Large intestine (tissue), 3 donors: ENCODE measurements at regions not wholly inside any gene's neighbourhood (a gene's known extent, or its start where the extent isn't known, plus 50 kb on each side); places are given as distances from the start of the nearest gene placed in this dataset.

ENCODE experiments used
- DNase-seq, 2 donors: peaks; one replicate each; pipeline versions ENCODE4 v3.0.0 to v3.0.0-alpha.2; 2013
- H3K27ac ChIP-seq: one replicate; pipeline ENCODE4 v1.5.1; 2013; ENCODE audit warnings: low read length
- H3K27me3 ChIP-seq: 2 replicates; pipeline ENCODE4 v1.6.1; 2013; ENCODE audit warnings: low read length; ENCODE audit not compliant: control insufficient read depth, insufficient read depth
- H3K36me3 ChIP-seq: 2 replicates; pipeline ENCODE4 v1.6.1; 2013; ENCODE audit warnings: low read length; ENCODE audit not compliant: control insufficient read depth, insufficient read depth
- H3K4me1 ChIP-seq: one replicate; pipeline ENCODE4 v1.6.1; 2013; ENCODE audit warnings: low read length; ENCODE audit not compliant: control insufficient read depth, insufficient read depth
- H3K4me3 ChIP-seq: one replicate; pipeline ENCODE4 v1.5.1; 2013; ENCODE audit warnings: low read length
- H3K9me3 ChIP-seq: one replicate; pipeline ENCODE4 v1.6.1; 2013; ENCODE audit warnings: mild to moderate bottlenecking, low read depth, low read length, moderate library complexity; ENCODE audit not compliant: control insufficient read depth
- WGBS: methylation state at CpG from one replicate; pipeline ENCODE4 v1.1.5; 2013; ENCODE audit warnings: low lambda C conversion rate; ENCODE audit not compliant: insufficient coverage; 5-methylcytosine and 5-hydroxymethylcytosine counted together

DNA sequence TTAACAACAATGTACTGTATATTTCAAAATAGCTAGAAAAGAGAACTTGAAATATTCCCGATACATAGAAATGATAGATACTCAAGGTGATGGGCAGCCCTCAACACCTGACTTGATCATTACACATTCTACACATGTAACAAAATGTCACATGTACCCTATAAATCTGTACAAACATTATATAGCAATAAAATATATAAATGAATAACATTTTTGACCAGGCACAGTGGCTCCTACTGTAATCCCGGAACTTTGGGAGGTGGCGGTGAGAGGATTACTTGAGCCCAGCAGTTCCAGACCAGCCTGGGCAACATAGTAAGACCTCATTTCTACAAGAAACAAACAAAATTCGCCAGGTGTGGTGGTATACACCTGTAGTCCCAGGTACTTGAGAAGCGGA, 659.5 kb upstream of the NRP1 start:
- DNase-seq: no peak
- Histone ChIP-seq H3K9me3 (no peaks in the 10 kb centered on the region), H3K27me3 (no peaks in the 10 kb centered on the region), H3K4me3 (no peak overlapping the region), H3K27ac (no peak overlapping the region), H3K36me3 (no peaks in the 10 kb centered on the region), H3K4me1 (no peaks in the 10 kb centered on the region)
- 100% methylated on average over 2 of the region's 5 CpGs for WGBS

DNA sequence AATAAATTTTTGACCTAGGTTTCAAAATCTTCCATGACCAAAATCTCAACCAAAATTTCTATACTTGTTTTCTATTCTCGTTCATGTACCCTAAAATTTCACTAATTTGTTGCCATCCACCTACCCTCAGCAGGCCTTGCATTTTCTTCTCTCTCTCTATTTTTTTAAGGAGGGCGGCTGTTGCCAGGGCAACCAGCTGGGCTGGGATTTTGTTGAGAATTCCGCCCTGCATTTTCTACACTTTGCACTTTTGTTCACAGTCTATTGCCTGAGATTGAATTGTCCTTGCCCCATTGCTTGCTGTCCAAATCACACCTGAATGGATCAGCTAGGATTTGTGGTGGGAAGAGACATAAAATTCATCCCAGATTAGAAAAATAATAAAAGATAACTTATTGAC, 657.5 kb upstream of the NRP1 start:
- no peaks in the 10 kb centered on the region for H3K36me3 ChIP-seq
- H3K27me3 ChIP-seq: no peaks in the 10 kb centered on the region
- WGBS: 63% methylated on average over 3 of the region's 3 CpGs
- H3K4me1 ChIP-seq: no peaks in the 10 kb centered on the region
- no peaks in the 10 kb centered on the region for H3K9me3 ChIP-seq
- no peak for DNase-seq
- no peak overlapping the region for H3K4me3 ChIP-seq
- H3K27ac ChIP-seq: no peak overlapping the region

DNA sequence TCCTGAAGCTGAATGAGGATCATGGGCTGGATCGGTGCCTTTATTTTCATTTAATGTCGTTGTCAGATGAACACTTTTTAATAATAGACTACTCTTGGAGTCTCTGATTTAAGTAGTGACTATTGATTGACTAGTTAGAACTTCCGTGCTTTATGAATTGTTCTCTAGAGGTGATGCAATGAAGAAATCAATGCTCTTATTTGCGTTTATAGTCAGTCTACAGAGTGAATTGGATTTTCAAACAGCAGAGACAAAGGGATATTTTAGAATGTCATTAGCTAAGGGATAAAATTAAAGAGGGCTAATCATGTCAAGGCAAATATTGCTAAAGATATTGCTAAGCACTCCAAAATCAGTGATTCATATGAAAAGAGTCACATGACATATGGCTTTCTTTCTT, 652.0 kb upstream of the NRP1 start:
- Histone ChIP-seq H3K27me3 (no peaks in the 10 kb centered on the region), H3K36me3 (no peaks in the 10 kb centered on the region), H3K4me1 (no peaks in the 10 kb centered on the region), H3K27ac (no peak overlapping the region), H3K9me3 (no peaks in the 10 kb centered on the region), H3K4me3 (no peak overlapping the region)
- 73% methylated on average over 2 of the region's 4 CpGs for WGBS
- no peak for DNase-seq

DNA sequence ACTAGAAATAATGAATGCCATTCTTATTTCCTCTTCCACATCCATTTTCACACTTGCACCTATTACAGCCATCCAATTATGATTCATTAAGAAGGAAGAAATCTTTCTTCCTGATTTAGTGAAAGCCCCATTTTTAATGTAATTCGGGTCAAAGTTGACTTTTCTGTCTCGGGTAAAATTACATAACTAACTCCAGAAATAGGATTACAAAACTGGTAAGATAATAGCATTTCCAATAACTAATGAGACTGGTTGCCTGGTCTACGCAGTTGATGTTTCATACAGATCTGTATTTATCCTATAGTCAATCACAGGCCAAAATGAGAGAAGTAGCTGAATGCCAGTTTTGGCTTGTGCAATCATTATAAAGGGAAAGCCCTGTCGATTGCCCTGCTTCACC, 651.5 kb upstream of the NRP1 start:
- Histone ChIP-seq H3K4me3 (no peak overlapping the region), H3K4me1 (no peaks in the 10 kb centered on the region), H3K9me3 (no peaks in the 10 kb centered on the region), H3K36me3 (no peaks in the 10 kb centered on the region), H3K27me3 (no peaks in the 10 kb centered on the region), H3K27ac (no peak overlapping the region)
- 100% methylated on average over 1 of the region's 4 CpGs for WGBS
- DNase-seq: no peak

DNA sequence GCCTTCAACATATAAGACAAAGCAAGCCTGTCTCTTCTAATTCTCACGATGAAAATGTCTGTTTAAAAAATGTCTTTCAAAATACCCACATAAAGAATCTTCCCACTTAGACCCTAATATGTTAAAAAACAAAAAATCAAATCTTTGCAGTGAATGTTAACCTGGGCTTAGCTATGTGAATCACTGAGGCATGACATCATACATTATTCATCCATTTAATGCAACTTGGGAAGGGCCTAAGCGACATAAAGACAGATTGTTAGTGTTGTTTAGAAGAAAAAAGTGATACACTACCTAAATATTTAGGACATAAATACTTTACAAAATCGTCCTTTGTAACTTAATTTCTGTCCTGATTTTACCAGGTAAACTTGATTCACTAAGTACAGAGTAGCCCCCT, 648.5 kb upstream of the NRP1 start:
- no peak overlapping the region for H3K27ac ChIP-seq

DNA sequence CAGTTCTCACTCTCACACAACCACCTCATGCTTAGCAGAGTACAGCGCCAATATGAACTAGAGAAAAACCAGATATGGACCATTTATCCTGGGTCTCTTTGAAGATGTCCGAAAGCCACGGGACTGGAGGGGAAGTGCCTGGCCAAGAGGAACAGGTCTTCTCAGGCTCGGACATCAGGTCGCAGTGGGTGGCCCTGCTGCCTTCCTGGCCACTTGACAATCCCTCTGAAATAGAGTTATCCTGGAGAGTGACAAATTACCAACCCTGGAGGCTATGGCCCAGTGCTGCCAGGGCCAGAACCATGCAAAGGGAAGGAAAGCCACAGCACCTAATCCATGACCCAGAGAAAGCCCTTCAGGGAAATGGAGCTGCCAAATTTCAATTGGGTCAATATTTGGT, 646.8 kb upstream of the NRP1 start:
- WGBS: no CpG with 5 or more reads among the region's 5 CpGs

More for the DNA sequence above, 648.5 kb upstream of the NRP1 start:
- no peaks in the 10 kb centered on the region for H3K36me3 ChIP-seq
- no peaks in the 10 kb centered on the region for H3K9me3 ChIP-seq
- peaks cover 3% of the 10 kb centered on the region for H3K27me3 ChIP-seq
- no peak for DNase-seq
- H3K4me1 ChIP-seq: no peaks in the 10 kb centered on the region
- 90% methylated on average over 2 of the region's 3 CpGs for WGBS
- H3K4me3 ChIP-seq: no peak overlapping the region

DNA sequence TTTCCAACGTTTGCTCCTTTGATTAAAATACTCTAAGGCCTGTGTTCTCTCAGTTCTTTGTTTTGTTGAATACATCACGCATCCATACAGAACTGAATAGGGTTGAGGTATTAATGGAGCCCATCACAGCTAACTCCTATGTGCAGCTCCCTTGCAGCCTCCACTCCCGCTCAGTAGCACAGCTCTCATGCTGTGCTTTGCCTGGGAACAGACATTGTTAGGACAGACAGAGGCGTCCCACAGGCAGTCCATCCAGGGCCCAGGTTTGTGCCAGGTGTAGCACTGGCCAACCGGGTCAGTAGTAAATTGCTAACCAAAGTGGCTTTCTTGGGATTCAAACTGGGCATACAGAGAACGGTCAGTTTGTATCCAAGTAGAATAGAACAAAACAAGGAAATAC, 644.7 kb upstream of the NRP1 start:
- DNase-seq: no peak
- Histone ChIP-seq H3K27me3 (peaks cover 3% of the 10 kb centered on the region), H3K36me3 (no peaks in the 10 kb centered on the region), H3K27ac (no peak overlapping the region), H3K4me3 (no peak overlapping the region), H3K4me1 (no peaks in the 10 kb centered on the region), H3K9me3 (no peaks in the 10 kb centered on the region)
- WGBS: 67% methylated on average over 1 of the region's 6 CpGs

More for the DNA sequence above, 646.8 kb upstream of the NRP1 start:
- no peak overlapping the region for H3K27ac ChIP-seq
- H3K36me3 ChIP-seq: no peaks in the 10 kb centered on the region
- H3K4me1 ChIP-seq: no peaks in the 10 kb centered on the region
- H3K27me3 ChIP-seq: peaks cover 3% of the 10 kb centered on the region
- DNase-seq: no peak
- H3K4me3 ChIP-seq: no peak overlapping the region
- no peaks in the 10 kb centered on the region for H3K9me3 ChIP-seq

DNA sequence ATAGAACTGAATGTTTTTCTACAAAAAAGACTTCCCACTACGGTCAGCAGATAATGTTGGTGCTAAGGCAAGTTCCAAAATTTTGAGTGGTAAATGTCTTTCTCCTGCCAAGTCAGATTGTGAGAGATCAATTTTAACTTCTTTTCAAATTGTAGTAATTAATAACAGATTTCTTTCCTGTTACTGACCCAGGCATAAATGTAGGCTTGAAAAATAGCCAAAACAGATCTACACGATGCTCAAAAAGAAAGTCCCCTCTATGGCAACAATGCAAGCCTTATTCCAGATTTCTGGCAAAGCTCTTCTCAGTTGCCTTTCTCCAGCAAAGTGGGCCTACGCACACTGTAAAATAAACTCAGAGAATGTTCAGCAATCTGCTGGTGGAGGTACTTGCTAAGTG, 641.0 kb upstream of the NRP1 start:
- 93% methylated on average over 3 of the region's 3 CpGs for whole genome bisulfite sequencing
- Histone ChIP-seq H3K27ac (no peak overlapping the region), H3K27me3 (peaks cover 3% of the 10 kb centered on the region), H3K4me1 (no peaks in the 10 kb centered on the region), H3K4me3 (no peak overlapping the region), H3K36me3 (no peaks in the 10 kb centered on the region), H3K9me3 (no peaks in the 10 kb centered on the region)
- no peak for DNase-seq

DNA sequence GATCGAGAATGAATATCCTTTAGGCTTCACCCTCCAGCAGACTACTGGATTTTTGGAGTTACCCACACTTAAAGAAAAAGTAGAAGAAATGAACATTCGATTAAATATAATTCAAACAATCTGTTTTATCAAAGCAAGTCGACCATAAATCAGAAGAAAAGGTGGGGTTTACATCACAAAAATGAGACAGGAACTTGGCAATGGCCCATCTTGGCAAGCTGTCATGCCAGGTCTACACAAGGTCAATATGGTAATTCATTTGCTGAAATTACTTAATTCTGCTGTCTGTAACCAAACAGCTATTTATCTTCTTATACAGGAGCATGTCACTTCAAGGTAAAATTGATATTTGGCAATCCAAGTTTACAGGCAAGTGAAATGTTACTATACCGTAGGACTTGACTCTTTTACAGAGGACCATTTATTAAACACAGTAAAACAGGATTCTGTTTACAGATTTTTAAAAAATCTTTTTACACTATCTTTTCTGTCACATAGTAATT, 640.6 kb upstream of the NRP1 start:
- Histone ChIP-seq H3K4me1 (no peaks in the 10 kb centered on the region), H3K27ac (no peak overlapping the region), H3K9me3 (no peaks in the 10 kb centered on the region), H3K27me3 (peaks cover 3% of the 10 kb centered on the region), H3K36me3 (no peaks in the 10 kb centered on the region), H3K4me3 (no peak overlapping the region)
- no peak for DNase-seq
- WGBS: 75% methylated on average over 2 of the region's 4 CpGs

DNA sequence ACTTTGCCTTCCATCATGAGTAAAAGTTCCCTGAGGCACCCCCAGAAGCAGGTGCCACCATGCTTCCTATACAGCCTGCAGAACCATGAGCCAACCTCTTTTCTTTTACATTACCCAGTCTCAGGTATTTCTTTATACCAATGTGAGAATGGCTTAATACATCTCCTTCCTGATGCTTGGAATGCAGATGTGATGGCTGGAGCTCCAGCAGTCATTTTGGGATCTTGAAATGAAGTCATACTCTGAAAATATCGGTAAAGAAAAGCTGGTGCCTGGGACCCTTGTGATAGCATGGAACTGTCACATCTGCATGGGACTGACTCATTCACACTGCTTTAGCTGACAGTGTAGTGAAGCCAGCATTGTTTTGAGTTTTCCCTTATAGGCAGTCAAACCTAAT, 634.5 kb upstream of the NRP1 start:
- no peak overlapping the region for H3K4me3 ChIP-seq
- DNase-seq: no peak
- H3K9me3 ChIP-seq: no peaks in the 10 kb centered on the region
- H3K27me3 ChIP-seq: no peaks in the 10 kb centered on the region
- H3K4me1 ChIP-seq: no peaks in the 10 kb centered on the region
- no CpG with 5 or more reads among the region's 1 CpG for WGBS
- no peak overlapping the region for H3K27ac ChIP-seq
- no peaks in the 10 kb centered on the region for H3K36me3 ChIP-seq

DNA sequence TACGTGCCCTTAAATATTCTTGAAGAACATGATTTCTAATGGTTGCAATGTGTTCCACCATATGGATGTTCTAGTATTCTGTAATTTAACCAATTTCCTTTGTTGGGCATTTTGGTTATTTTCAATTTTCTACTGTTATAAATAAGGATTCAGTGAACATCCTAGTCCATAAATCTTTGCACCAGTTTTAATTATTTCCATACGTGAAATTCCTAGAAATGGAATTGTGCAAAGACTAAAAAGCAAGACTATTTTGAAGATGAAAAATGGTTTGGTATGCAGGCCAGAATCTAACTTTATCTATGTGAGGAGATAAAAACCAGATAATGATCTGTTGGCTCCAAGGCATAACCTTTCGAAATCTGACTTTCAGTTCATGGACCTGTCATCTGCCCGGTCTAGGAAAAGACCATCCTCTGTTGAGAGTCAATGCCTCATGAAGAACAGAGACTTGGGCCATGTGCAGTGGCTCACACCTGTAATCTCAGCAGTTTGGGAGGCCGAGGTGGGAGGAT, 633.2 kb upstream of the NRP1 start:
- no peak for DNase-seq
- Histone ChIP-seq H3K36me3 (no peaks in the 10 kb centered on the region), H3K4me3 (no peak overlapping the region), H3K4me1 (no peaks in the 10 kb centered on the region), H3K27me3 (no peaks in the 10 kb centered on the region), H3K9me3 (no peaks in the 10 kb centered on the region), H3K27ac (no peak overlapping the region)
- WGBS: 86% methylated on average over 1 of the region's 5 CpGs
